ENCODE measurements at regions not wholly inside any gene's neighbourhood (a gene's known extent, or its start where the extent isn't known, plus 50 kb on each side); places are given as distances from the start of the nearest gene placed in this dataset.

DNA sequence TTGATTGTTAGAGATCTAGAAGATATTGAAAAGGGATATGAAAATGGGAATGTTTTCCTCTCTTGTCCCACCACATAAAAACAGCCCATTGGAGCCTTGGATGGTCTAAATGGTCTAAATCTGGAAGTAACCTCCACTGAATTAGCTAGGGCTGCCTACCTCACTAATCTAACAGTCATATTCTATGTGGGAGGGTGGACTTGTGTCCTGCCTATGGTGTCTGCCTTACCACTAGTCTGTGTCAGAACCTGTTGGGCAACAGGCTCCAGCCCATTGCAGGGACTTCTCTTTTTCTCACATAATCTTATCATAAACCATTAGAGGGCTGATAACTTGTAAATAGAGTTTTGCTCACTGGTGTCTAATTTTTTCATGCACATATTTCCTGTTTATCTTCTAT lies 548.8 kb upstream of the CDH18 start:
- TF ChIP-seq POLR2AphosphoS5 (IDR thresholded peaks at IDR 0.05), result no peak
- TF ChIP-seq CTCF (IDR thresholded peaks at IDR 0.05), result no peak
- no peak for TF ChIP-seq POLR2A (IDR thresholded peaks at IDR 0.05)

All from stomach (tissue), 4 donors.